PC-9 (cell line): ENCODE measurements at regions not wholly inside any gene's neighbourhood (a gene's known extent, or its start where the extent isn't known, plus 50 kb on each side); places are given as distances from the start of the nearest gene placed in this dataset.

Experiments
- EZH2 ChIP-seq: fragments of 200-600 bp; sonication (generic); IDR thresholded peaks from 2 replicates; pipeline ENCODE4 v1.8.0; 2017; ENCODE audit warnings: antibody characterized with exemption, low read depth
- TF ChIP-seq, protein P1 (sequence below): fragments of 200-600 bp; sonication (generic); conservative IDR thresholded peaks from 2 replicates; pipeline ENCODE4 v1.6.1; 2017; ENCODE audit warnings: mixed run types, antibody characterized with exemption, mild to moderate bottlenecking, moderate library complexity

DNA sequence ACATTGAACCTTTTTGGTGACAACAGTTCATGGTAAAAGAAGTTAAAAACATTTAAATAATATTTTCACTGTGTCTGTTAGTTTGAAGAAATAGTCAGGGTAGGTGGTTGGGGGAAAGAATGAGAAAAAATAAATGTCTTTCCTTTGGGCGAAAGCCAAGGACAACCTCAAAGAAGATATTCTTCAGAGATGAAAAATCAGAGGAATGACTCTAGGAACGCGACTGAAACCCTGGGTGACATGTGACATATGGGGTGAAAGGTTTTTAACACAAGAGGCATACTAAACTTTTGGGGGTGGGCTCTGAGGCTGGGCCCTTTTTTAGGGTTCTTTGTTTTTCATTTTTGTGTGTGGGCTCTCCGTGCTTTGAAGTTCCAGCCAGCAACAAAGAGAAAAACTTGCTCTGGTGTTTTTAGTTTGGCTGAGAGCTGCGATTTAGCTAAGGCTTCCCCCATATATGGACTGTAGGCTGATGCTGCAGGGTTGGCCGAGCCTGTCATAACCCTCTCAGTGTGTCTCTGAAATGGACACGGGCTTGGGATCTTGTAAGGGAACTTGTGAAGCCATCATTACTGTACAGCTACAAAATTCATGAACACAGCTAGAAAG lies 610.1 kb upstream of the ARID1B start:
- TF ChIP-seq, protein P1, sequence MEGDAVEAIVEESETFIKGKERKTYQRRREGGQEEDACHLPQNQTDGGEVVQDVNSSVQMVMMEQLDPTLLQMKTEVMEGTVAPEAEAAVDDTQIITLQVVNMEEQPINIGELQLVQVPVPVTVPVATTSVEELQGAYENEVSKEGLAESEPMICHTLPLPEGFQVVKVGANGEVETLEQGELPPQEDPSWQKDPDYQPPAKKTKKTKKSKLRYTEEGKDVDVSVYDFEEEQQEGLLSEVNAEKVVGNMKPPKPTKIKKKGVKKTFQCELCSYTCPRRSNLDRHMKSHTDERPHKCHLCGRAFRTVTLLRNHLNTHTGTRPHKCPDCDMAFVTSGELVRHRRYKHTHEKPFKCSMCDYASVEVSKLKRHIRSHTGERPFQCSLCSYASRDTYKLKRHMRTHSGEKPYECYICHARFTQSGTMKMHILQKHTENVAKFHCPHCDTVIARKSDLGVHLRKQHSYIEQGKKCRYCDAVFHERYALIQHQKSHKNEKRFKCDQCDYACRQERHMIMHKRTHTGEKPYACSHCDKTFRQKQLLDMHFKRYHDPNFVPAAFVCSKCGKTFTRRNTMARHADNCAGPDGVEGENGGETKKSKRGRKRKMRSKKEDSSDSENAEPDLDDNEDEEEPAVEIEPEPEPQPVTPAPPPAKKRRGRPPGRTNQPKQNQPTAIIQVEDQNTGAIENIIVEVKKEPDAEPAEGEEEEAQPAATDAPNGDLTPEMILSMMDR, result no peak
- TF ChIP-seq EZH2, result no peak
